AG09309 (cell line): ENCODE measurements at regions not wholly inside any gene's neighbourhood (a gene's known extent, or its start where the extent isn't known, plus 50 kb on each side); places are given as distances from the start of the nearest gene placed in this dataset.
A peak's percentile ranks its signal among the peaks of the same experiment; 100 is the strongest.
"Not testable (repeated sequence)": the region's sequence is repeated elsewhere in the genome, so short reads cannot be mapped to it uniquely, and the experiment has no call there.

Experiments used
- DNase-seq: peaks from one replicate; pipeline ENCODE4 v3.0.0-alpha.2; 2010; ENCODE audit warnings: low read depth
- H3K4me3 ChIP-seq: 2 replicates; pipeline ENCODE4 v1.5.1; 2011; ENCODE audit warnings: mild to moderate bottlenecking, low read depth, low read length, moderate library complexity; ENCODE audit not compliant: control insufficient read depth
- CTCF ChIP-seq: IDR thresholded peaks from 2 replicates; pipeline ENCODE4 v1.5.1; 2011; ENCODE audit warnings: mild to moderate bottlenecking, low read depth, low read length, inconsistent platforms; ENCODE audit not compliant: insufficient read depth, control insufficient read depth; ENCODE audit errors: missing control alignments

DNA sequence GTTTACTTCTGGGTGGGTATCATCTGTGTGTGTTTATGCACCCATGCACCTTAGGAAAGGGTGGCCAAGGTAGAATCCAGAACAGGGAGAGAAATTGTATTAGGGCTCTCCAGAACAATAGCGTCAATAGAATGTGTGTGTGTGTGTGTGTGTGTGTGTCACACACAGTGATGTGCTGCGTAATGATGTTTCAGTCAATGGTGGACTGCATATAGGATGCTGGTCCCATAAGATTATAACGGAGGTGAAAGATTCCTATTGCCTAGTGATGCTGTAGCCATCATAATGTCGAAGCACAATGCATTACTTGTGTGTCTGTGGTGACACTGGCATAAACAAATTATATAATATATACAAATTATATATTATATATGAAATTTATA is 69.3 kb upstream of the PRR23C start:
- DNase-seq, result no peak
- TF ChIP-seq CTCF, result no peak
- H3K4me3 ChIP-seq, result no peak overlapping the region

- not testable (repeated sequence) for DNase-seq, H3K4me3 ChIP-seq
These were observed 71.9 kb upstream of the PRR23C start for GRCh38 chr3:139116631-139117030.

GRCh38 chr3:139117136-139117675 is 72.5 kb upstream of the PRR23C start:
- TF ChIP-seq CTCF, result no peak
- H3K4me3 ChIP-seq, result no peak overlapping the region
- DNase-seq, result peak; percentile 24

GRCh38 chr3:139117883-139118760 is 73.4 kb upstream of the PRR23C start:
- no peak for TF ChIP-seq CTCF
- H3K4me3 ChIP-seq, result no peak overlapping the region
- DNase-seq, result no peak

DNA sequence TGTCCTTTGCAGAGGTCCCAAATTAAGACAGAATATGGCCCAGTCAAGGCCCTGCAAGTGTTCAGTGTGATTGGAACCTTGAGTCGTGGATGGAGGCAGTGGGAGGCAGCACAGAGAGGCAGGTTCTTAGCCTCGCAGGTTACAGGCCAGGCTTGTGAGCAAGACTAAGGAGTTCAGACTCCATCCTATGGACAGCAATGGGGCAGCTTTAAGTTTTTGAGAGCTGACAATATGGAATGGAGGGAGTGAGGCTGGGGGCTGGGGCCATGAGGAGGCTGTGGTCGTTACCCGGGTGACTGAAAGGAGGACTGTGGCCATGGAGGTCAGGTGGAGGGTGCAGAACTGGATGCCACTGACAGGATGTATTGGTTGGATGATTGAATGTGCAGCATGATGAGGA is 74.1 kb upstream of the PRR23C start:
- no peak for TF ChIP-seq CTCF
- no peak overlapping the region for H3K4me3 ChIP-seq
- no peak for DNase-seq

- TF ChIP-seq CTCF, result no peak
- no peak overlapping the region for H3K4me3 ChIP-seq
These were observed 74.8 kb upstream of the PRR23C start for GRCh38 chr3:139119331-139120025.

More at GRCh38 chr3:139119331-139120025, 74.8 kb upstream of the PRR23C start:
- no peak for DNase-seq
